NB4 (cell line): ENCODE measurements at regions not wholly inside any gene's neighbourhood (a gene's known extent, or its start where the extent isn't known, plus 50 kb on each side); places are given as distances from the start of the nearest gene placed in this dataset.

Experiments
- DNase-seq: peaks from one replicate; pipeline ENCODE4 v3.0.0; 2010; ENCODE audit warnings: low read depth
- H3K4me3 ChIP-seq: one replicate; pipeline ENCODE4 v1.5.1; 2011; ENCODE audit warnings: mild to moderate bottlenecking, low read depth, low read length, moderate library complexity
- CTCF ChIP-seq: IDR thresholded peaks from one replicate; pipeline ENCODE4 v1.5.1; 2012; ENCODE audit warnings: low read depth, low read length
- MAX ChIP-seq: IDR thresholded peaks from 2 replicates; pipeline ENCODE4 v1.6.1; 2011; ENCODE audit warnings: low read depth, low read length
- MYC ChIP-seq: IDR thresholded peaks from 2 replicates; pipeline ENCODE4 v1.6.1; 2011; ENCODE audit warnings: low read depth, low read length
- POLR2A ChIP-seq: IDR thresholded peaks from 2 replicates; pipeline ENCODE4 v1.6.1; 2011; ENCODE audit warnings: mild to moderate bottlenecking; ENCODE audit not compliant: insufficient read length; ENCODE audit errors: extremely low read depth

GRCh38 chr5:2262620-2263019, 379.9 kb upstream of the IRX4 start:
- DNase-seq: no peak
- no peak overlapping the region for H3K4me3 ChIP-seq
- TF ChIP-seq CTCF (no peak), MYC (no peak), MAX (no peak), POLR2A (no peak)

GRCh38 chr5:2261004-2261703, 378.4 kb upstream of the IRX4 start:
- TF ChIP-seq CTCF (no peak), MAX (no peak), POLR2A (no peak), MYC (no peak)
- no peak overlapping the region for H3K4me3 ChIP-seq
- DNase-seq: no peak

GRCh38 chr5:2260211-2261003, 377.7 kb upstream of the IRX4 start:
- H3K4me3 ChIP-seq: no peak overlapping the region
- TF ChIP-seq MAX (no peak), POLR2A (no peak), MYC (no peak), CTCF (no peak)
- no peak for DNase-seq

GRCh38 chr5:2259494-2260107, 376.9 kb upstream of the IRX4 start:
- DNase-seq: no peak
- TF ChIP-seq CTCF (no peak), MYC (no peak), MAX (no peak), POLR2A (no peak)
- no peak overlapping the region for H3K4me3 ChIP-seq

- no peak for TF ChIP-seq CTCF
- TF ChIP-seq POLR2A: no peak
- TF ChIP-seq MAX: no peak
- no peak for TF ChIP-seq MYC
- no peak overlapping the region for H3K4me3 ChIP-seq
- DNase-seq: no peak
Observed at GRCh38 chr5:2258861-2259260, 376.1 kb upstream of the IRX4 start.
